Suprapubic skin (tissue), 3 donors: ENCODE measurements at regions not wholly inside any gene's neighbourhood (a gene's known extent, or its start where the extent isn't known, plus 50 kb on each side); places are given as distances from the start of the nearest gene placed in this dataset.

Experiments used
- CTCF ChIP-seq, 2 donors: fragments of 200-600 bp in 1 of 2; fragments of 450-650 bp in 1 of 2; sonication (generic) in 1 of 2; IDR thresholded peaks; one replicate each; pipeline ENCODE4 v1.5.1; 2016 to 2019; ENCODE audit warnings: antibody characterized with exemption in 2 of 2, mild to moderate bottlenecking in 1 of 2, moderate library complexity in 1 of 2
- EP300 ChIP-seq: sonication (generic); formaldehyde crosslinking; IDR thresholded peaks from one replicate; pipeline ENCODE4 v1.6.1; 2017; ENCODE audit warnings: antibody characterized with exemption
- POLR2A ChIP-seq, 2 donors: fragments of 450-650 bp; IDR thresholded peaks; one replicate each; pipeline ENCODE4 v1.6.1; 2017; ENCODE audit warnings: antibody characterized with exemption in 2 of 2, mild to moderate bottlenecking in 2 of 2, moderate library complexity in 2 of 2

- TF ChIP-seq CTCF (IDR thresholded peaks at IDR 0.05) (no peak), EP300 (no peak), POLR2A (IDR thresholded peaks at IDR 0.05) (no peak)
Measured at GRCh38 chr12:88361493-88361892, 218.8 kb downstream of the KITLG start.
